ENCODE measurements at regions not wholly inside any gene's neighbourhood (a gene's known extent, or its start where the extent isn't known, plus 50 kb on each side); places are given as distances from the start of the nearest gene placed in this dataset.

DNA sequence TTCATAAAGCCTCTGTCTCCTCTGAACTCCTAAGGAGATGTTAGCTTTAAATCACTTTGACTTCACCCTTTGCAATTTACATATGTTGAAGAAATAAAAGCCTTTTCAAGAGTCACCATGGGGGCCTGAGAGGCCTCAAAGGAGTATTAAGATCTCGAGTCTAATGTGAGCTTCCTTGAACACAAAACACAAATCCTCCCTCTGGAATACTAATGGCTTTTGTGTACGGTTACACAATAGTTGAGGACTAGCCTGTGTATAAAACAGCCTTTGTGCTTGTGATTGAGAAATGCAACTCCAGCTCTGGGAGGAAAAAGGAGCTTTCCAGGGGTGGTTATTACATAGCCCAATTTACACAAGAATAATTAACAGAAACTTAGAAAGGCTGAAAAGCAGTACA lies 1140.2 kb downstream of the CDH11 start:
- TF ChIP-seq, protein P1, sequence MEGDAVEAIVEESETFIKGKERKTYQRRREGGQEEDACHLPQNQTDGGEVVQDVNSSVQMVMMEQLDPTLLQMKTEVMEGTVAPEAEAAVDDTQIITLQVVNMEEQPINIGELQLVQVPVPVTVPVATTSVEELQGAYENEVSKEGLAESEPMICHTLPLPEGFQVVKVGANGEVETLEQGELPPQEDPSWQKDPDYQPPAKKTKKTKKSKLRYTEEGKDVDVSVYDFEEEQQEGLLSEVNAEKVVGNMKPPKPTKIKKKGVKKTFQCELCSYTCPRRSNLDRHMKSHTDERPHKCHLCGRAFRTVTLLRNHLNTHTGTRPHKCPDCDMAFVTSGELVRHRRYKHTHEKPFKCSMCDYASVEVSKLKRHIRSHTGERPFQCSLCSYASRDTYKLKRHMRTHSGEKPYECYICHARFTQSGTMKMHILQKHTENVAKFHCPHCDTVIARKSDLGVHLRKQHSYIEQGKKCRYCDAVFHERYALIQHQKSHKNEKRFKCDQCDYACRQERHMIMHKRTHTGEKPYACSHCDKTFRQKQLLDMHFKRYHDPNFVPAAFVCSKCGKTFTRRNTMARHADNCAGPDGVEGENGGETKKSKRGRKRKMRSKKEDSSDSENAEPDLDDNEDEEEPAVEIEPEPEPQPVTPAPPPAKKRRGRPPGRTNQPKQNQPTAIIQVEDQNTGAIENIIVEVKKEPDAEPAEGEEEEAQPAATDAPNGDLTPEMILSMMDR (optimal IDR thresholded peaks at IDR 0.05 in 1 of 3, IDR thresholded peaks at IDR 0.05 in 1 of 3, conservative IDR thresholded peaks at IDR 0.05 in 1 of 3; ENCODE audit: extremely low read depth in 1 of 3, insufficient read depth in 2 of 3, low read length in 3 of 3): no peak
- TF ChIP-seq EZH2 (IDR thresholded peaks at IDR 0.05; ENCODE audit: low read length): no peak

Data from keratinocyte (primary cell).